HEK293 (cell line): ENCODE measurements at regions not wholly inside any gene's neighbourhood (a gene's known extent, or its start where the extent isn't known, plus 50 kb on each side); places are given as distances from the start of the nearest gene placed in this dataset.
A peak's percentile ranks its signal among the peaks of the same experiment; 100 is the strongest.
"Not testable (repeated sequence)": the region's sequence is repeated elsewhere in the genome, so short reads cannot be mapped to it uniquely, and the experiment has no call there.

Experiments used
- CTCF ChIA-PET: fragments of 350-600 bp; formaldehyde crosslinking; extraction: SDS; loops from one replicate; lab custom pipeline; 2021; ENCODE audit warnings: antibody characterized with exemption; lab: Yijun Ruan, JAX
- POLR2A ChIA-PET: fragments of 300-600 bp; formaldehyde crosslinking; extraction: SDS; loops from one replicate; lab custom pipeline; 2020; ENCODE audit warnings: antibody characterized with exemption, inconsistent platforms; lab: Yijun Ruan, JAX
- H3K27ac ChIP-seq: fragments of 200-500 bp; sonication (Bioruptor generic); 2 replicates; pipeline ENCODE4 v1.5.1; 2014; ENCODE audit warnings: low read depth, low read length, control low read depth, inconsistent platforms; ENCODE audit errors: extremely low read depth
- H3K36me3 ChIP-seq, 2 experiments: fragments of 200-500 bp in 1 of 2; sonication (Bioruptor generic) in 1 of 2; 1 replicate in 1 of 2; 2 replicates in 1 of 2; pipeline ENCODE4 v1.5.1; 2014 to 2017; ENCODE audit warnings: inconsistent platforms in 2 of 2, low read length in 2 of 2; ENCODE audit not compliant: control insufficient read depth in 2 of 2, insufficient read depth in 1 of 2
- H3K4me1 ChIP-seq: fragments of 200-500 bp; sonication (Bioruptor generic); 2 replicates; pipeline ENCODE4 v1.5.1; 2014; ENCODE audit warnings: mild to moderate bottlenecking, low read length, inconsistent platforms; ENCODE audit not compliant: control insufficient read depth, insufficient read depth
- H3K4me3 ChIP-seq: 2 replicates; pipeline ENCODE4 v1.5.1; 2011; ENCODE audit warnings: low read depth, mild to moderate bottlenecking, control low read depth, low read length, moderate library complexity
- H3K9me3 ChIP-seq: fragments of 200-500 bp; sonication (Bioruptor generic); 2 replicates; pipeline ENCODE4 v1.5.1; 2014; ENCODE audit warnings: low read depth, low read length, inconsistent platforms; ENCODE audit not compliant: control insufficient read depth, insufficient read depth
- GLIS1 ChIP-seq: fragments of 450-650 bp; formaldehyde crosslinking; IDR thresholded peaks from 2 replicates; pipeline ENCODE4 v1.5.1; 2016; ENCODE audit warnings: missing biosample characterization, missing genetic modification characterization
- TCF7L2 ChIP-seq: IDR thresholded peaks from 2 replicates; pipeline ENCODE4 v1.6.1; 2011; ENCODE audit warnings: low read depth, mild to moderate bottlenecking, inconsistent platforms, low read length, moderate library complexity, borderline replicate concordance
- ZBTB1 ChIP-seq: fragments of 450-650 bp; formaldehyde crosslinking; IDR thresholded peaks from 2 replicates; pipeline ENCODE4 v1.5.1; 2016; ENCODE audit warnings: missing biosample characterization, missing genetic modification characterization
- ZBTB17 ChIP-seq: fragments of 450-650 bp; formaldehyde crosslinking; IDR thresholded peaks from 2 replicates; pipeline ENCODE4 v1.5.1; 2016; ENCODE audit warnings: missing biosample characterization, missing genetic modification characterization
- ZBTB26 ChIP-seq: fragments of 450-650 bp; formaldehyde crosslinking; optimal IDR thresholded peaks from 2 replicates; pipeline ENCODE3; 2016; ENCODE audit warnings: missing biosample characterization, mild to moderate bottlenecking, missing genetic modification characterization
- ZBTB8A ChIP-seq: fragments of 450-650 bp; formaldehyde crosslinking; IDR thresholded peaks from 2 replicates; pipeline ENCODE4 v1.5.1; 2016; ENCODE audit warnings: missing biosample characterization, missing genetic modification characterization
- ZIC2 ChIP-seq: fragments of 450-650 bp; formaldehyde crosslinking; IDR thresholded peaks from 2 replicates; pipeline ENCODE4 v1.5.1; 2016; ENCODE audit warnings: missing biosample characterization, missing genetic modification characterization
- ZNF169 ChIP-seq: fragments of 450-650 bp; formaldehyde crosslinking; IDR thresholded peaks from 2 replicates; pipeline ENCODE4 v1.5.1; 2016; ENCODE audit warnings: missing biosample characterization, missing genetic modification characterization
- ZNF335 ChIP-seq: fragments of 450-650 bp; formaldehyde crosslinking; conservative IDR thresholded peaks from 2 replicates; pipeline ENCODE4 v1.5.1; 2016; ENCODE audit warnings: missing biosample characterization, missing genetic modification characterization
- ZNF341 ChIP-seq: fragments of 450-650 bp; formaldehyde crosslinking; IDR thresholded peaks from 2 replicates; pipeline ENCODE4; 2016; ENCODE audit warnings: low read depth, missing biosample characterization, missing genetic modification characterization
- ZNF518A ChIP-seq: fragments of 450-650 bp; formaldehyde crosslinking; conservative IDR thresholded peaks from 2 replicates; pipeline ENCODE4 v1.5.1; 2016; ENCODE audit warnings: low read depth, missing biosample characterization, missing genetic modification characterization
- ZNF560 ChIP-seq: fragments of 450-650 bp; formaldehyde crosslinking; IDR thresholded peaks from 2 replicates; pipeline ENCODE4 v1.5.1; 2017; ENCODE audit warnings: missing biosample characterization, missing genetic modification characterization, borderline replicate concordance
- ZNF596 ChIP-seq: fragments of 450-650 bp; IDR thresholded peaks from 2 replicates; pipeline ENCODE4 v1.5.0; 2018; ENCODE audit warnings: missing biosample characterization, mild to moderate bottlenecking, missing genetic modification characterization, moderate library complexity
- ZNF692 ChIP-seq: fragments of 450-650 bp; formaldehyde crosslinking; IDR thresholded peaks from 2 replicates; pipeline ENCODE4 v1.5.1; 2016; ENCODE audit warnings: missing biosample characterization, missing genetic modification characterization

- TF ChIP-seq ZIC2, result no peak
- TF ChIP-seq GLIS1 (tag by site-specific recombination), result no peak
- no peak for TF ChIP-seq ZNF518A (tag by site-specific recombination)
- TF ChIP-seq ZNF169 (tag by site-specific recombination), result no peak
- TF ChIP-seq TCF7L2, result no peak
- no peak for TF ChIP-seq ZBTB1
- Histone ChIP-seq H3K4me3 (no peak overlapping the region), H3K9me3 (no peaks in the 10 kb centered on the region), H3K27ac (no peak overlapping the region), H3K4me1 (no peaks in the 10 kb centered on the region), H3K36me3 (no peaks in the 10 kb centered on the region)
- ChIA-PET CTCF (no interaction called here), POLR2A (no interaction called here)
Observed at GRCh38 chr7:39829028-39829427, 121.0 kb upstream of the CDK13 start.

GRCh38 chr7:39832519-39833085 is 117.5 kb upstream of the CDK13 start:
- Histone ChIP-seq H3K4me3 (no peak overlapping the region), H3K27ac (no peak overlapping the region), H3K9me3 (no peaks in the 10 kb centered on the region), H3K4me1 (no peaks in the 10 kb centered on the region), H3K36me3 (no peaks in the 10 kb centered on the region)
- CTCF ChIA-PET, result interaction anchor here (0.5 to 1.2 kb wide), 5 partner anchors 11 to 162 kb away, joined by 3 to 6 read pairs (median 4); no protein-coding TSS in a partner anchor
- POLR2A ChIA-PET, result no interaction called here
- TF ChIP-seq ZNF692, result no peak
- peak; percentile 47 for TF ChIP-seq ZNF335 (tag by site-specific recombination)

GRCh38 chr7:39833180-39833799 is 116.8 kb upstream of the CDK13 start:
- TF ChIP-seq ZBTB8A (peak; percentile 27; the same call in 1 of the 2 replicates), ZNF341 (peak; percentile 88), ZBTB17 (tag by site-specific recombination) (0 out of 2 replicates have a peak, but pooled peaks have one; percentile 13), ZBTB26 (peak; percentile 70), ZNF596 (tag by site-specific recombination) (peak; percentile 79), ZNF560 (peak; percentile 88)
- H3K9me3 ChIP-seq, H3K27ac ChIP-seq, POLR2A ChIA-PET, H3K36me3 ChIP-seq, H3K4me1 ChIP-seq: not testable (repeated sequence)
- CTCF ChIA-PET, result interaction anchor here (0.8 to 1.2 kb wide), 2 partner anchors 15 to 63 kb away, joined by 3 to 4 read pairs; no protein-coding TSS in a partner anchor
- H3K4me3 ChIP-seq, result peak overlapping the region; percentile 41

GRCh38 chr7:39833865-39834634 is 116.0 kb upstream of the CDK13 start:
- POLR2A ChIA-PET, H3K4me1 ChIP-seq, H3K9me3 ChIP-seq, H3K4me3 ChIP-seq, H3K27ac ChIP-seq, H3K36me3 ChIP-seq: not testable (repeated sequence)
- CTCF ChIA-PET, result interaction anchor here (0.8 kb wide), 1 partner anchor 16 kb away, joined by 3 read pairs; no protein-coding TSS in a partner anchor
